Stimulated activated CD4-positive, alpha-beta T cell treated with anti-CD3 and anti-CD28 coated beads, TNF-alpha, amount 100 ng/mL, for 48 hours (primary cell): ENCODE measurements at regions not wholly inside any gene's neighbourhood (a gene's known extent, or its start where the extent isn't known, plus 50 kb on each side); places are given as distances from the start of the nearest gene placed in this dataset.
"Not testable (repeated sequence)": the region's sequence is repeated elsewhere in the genome, so short reads cannot be mapped to it uniquely, and the experiment has no call there.

Source experiments
- DNase-seq, 3 donors: peaks; one replicate each; pipeline ENCODE4 v3.0.0-alpha.2; 2020; ENCODE audit warnings: low read depth in 3 of 3

DNA sequence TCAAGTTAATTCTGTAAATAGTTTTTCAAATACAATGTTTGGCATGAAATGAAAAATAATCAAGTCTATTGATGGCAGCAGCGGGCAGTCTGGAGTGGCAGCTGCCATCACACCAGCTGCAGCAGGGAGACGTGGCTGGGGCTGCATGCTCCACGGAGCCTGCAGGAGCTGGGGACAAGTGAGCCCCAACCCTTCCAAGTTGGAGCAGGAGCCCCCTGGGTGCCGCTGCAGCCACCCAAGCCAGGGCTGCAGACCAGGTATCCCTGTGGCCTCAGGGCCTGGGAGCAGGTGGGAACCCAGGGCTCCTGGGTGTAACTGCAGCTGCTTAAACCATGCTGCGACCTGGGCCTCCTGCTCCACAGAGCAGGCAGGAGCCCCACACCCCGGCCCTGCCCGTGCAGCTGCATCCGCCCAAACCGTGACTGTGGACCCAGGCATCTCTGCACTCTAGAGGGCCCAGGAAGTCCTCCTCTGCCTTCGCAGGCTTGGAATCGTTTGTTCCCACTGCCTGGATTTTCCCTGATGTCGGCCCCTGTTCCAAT lies 257.4 kb downstream of the PLOD2 start:
- DNase-seq: no peak

GRCh38 chr3:145904138-145904537 lies 256.8 kb downstream of the PLOD2 start:
- no peak for DNase-seq

- DNase-seq: no peak
These were observed 254.7 kb downstream of the PLOD2 start for GRCh38 chr3:145906301-145906700.

DNA sequence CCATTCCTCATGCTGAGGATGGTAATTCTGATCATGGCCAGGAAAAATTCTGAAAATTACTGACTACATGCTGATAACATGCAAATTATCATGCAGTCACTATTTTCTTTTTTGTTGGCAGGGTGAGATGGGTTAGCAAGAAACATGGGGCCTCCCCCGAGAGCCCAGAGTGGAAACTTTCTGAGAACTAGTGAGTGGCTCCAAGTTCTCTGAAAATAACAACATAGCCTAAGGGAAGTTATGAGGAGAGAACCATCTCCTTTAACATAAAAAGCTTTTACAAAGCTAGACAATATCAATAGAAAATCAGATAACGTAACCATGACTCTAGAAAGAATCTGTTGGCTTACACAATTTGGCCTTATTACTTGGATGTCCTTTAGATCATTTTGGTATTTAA lies 254.2 kb downstream of the PLOD2 start:
- no peak for DNase-seq

- no peak for DNase-seq
These were observed 250.0 kb downstream of the PLOD2 start for GRCh38 chr3:145911016-145911415.

GRCh38 chr3:145915787-145916186 lies 245.2 kb downstream of the PLOD2 start:
- no peak for DNase-seq

DNA sequence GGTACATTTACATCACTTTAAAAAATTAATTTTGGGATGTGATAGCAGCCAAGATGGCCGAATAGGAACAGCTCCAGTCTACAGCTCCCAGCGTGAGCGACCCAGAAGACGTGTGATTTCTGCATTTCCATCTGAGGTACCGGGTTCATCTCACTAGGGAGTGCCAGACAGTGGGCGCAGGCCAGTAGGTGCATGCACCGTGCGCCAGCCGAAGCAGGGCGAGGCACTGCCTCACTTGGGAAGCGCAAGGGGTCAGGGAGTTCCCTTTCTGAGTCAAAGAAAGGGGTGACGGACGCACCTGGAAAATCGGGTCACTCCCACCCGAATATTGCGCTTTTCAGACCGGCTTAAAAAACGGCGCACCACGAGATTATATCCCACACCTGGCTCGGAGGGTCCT lies 233.2 kb downstream of the PLOD2 start:
- not testable (repeated sequence) for DNase-seq

DNA sequence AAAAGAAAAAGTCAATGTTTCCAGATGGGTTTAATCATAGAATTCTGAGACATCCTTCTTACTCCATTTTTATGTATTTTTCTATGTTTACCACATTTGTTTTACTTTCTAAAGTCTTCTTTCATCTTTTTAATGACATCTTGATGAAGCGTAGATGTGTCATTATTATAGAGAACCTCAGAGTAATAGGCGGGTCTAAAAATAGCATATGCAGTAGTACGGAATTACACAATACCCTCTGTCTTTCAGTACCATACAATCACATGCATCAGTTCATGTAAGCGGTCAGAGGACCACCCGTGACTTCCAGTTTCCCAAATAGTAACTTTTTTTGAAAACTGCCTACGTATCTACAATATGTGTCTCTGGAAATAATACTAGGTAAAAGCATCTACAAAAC lies 224.0 kb downstream of the PLOD2 start:
- no peak for DNase-seq

DNA sequence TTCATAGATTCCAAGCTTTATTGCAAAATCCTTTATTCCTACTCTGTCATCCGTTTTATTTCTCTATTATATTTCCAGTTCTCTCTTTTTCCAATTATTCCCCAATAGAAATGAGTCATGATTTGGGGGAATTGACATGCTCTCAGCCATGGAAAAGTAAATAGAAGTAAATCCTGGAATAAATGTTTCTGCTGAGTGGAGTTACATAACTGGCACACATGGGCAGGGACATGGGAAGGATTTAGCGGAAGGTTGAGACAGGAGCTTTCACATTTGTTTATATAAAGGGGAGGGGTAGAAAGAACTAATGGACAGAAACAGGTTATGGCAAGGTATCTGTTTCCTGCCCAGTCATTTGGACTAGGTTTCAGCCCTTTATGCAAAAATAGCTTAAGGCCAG lies 221.6 kb downstream of the PLOD2 start:
- DNase-seq: no peak

DNA sequence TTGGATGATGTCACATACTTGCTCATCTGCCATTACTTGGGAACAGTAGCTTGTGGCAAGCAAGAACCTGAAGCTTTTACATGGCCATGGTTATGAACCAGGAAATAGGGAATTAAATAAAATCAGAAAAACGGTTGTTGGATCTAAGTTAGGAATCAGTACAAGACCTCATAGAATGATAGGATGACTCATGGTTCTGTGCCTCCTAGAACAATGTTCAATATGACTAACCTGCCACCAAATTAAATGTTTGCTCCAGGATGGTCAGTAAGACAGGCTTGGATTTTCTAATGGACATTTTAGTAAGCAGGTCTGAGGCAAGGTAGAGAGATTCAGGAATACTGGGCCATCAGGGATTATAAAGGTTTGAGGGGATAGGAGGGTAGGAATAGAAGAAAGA lies 218.9 kb downstream of the PLOD2 start:
- DNase-seq: no peak

DNA sequence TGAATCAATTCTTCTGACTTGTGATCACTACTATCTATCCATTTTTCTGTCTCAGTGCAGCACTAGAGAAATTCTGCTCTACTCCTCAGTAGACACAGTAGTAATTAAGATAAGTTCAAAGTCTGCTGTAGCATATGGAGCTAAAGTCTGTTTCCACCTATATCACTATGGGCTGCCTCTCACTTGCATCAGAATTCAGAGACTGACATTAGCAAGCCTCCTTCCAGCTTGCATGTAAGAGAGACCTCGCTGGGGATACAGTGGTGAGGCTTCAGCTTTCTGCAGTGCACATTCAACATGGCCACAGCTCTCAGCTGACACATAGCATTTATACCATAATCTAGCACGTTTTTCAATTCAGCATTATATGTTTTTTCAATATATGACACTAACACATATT lies 217.0 kb downstream of the PLOD2 start:
- no peak for DNase-seq

DNA sequence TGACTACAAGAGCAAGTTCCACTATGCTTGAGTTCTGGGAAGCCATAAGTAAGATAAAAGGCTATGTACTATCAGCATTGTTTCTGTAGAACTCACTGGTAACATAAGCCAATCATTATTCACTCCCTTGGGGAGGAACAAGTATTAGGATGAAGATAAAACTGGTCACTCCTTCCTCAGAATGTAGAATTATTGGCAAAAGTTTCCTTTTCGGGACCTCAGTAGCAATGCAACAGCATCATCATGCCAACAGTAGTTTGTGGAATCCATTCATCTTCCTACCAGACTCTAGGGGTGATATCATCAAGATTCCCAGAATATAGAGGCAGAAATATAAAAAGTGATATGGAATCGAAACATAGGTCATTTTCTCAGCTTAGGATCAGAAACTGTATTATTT lies 209.5 kb downstream of the PLOD2 start:
- DNase-seq: no peak

DNA sequence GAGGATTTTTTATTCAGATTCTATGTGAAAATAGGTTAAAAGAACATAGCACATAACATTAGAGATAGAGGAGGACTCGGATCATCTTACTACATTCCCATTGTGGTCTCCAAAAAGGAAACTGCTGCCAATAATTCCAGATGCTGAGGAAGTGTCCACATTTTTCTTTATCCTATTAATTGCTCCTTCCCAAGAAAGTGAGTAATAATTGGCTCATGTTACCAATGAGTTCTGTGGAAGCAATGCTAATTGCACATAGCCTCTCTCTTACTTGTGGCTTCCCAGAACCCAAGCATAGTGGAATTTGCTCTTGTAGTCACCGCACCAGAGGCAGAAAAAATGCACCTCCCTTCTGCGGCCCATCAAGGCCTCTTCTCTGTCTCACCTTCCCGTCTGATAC lies 208.4 kb downstream of the PLOD2 start:
- DNase-seq: no peak

DNA sequence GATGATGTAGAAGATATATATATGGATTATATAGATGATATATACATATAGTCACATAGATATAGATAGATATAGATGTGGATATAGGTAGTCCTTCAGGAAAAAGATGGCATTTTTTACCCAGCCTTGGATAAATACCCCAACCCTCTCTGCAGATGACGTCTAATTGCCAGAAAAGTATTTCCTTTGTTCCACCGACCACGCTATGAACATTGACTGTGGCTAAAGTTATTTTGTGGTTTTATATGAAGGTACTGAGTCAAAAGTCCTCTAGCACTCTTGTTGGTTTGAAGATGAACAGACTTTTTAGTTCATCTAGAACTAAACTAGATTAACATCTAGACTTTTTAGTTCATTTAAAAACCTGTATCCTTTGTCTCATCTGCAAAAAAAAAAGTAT lies 207.7 kb downstream of the PLOD2 start:
- no peak for DNase-seq

DNA sequence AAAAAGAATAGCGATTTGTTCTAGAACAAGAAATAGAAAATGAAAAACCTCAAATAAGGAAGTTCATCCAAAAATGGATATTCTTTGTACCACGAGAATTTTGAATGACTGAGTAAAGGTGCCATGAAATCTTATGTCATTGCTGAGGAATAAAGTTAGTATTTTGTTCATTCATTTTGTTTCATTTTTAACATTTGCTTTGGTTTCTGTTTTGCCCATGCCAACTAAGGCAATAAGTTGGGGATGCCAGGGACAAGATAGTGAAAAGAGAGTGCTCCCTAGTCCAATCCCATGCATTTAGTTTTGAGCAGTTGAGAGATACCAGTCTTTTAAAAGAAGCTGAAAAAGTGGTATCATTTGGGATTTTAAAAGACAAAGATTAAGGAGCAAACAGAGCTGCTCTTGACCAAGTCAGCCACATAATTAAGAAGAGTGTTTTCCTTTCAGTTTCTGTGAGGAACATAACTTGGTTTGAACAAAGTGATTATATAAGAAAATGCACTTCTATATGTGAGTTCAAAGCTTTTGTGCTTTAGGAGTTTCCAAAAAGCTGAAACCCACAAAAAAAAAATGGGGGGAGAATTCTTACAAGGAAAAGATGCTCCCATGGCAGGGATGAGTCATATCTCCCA lies 201.4 kb downstream of the PLOD2 start:
- no peak for DNase-seq

- DNase-seq: no peak
These were observed 197.9 kb downstream of the PLOD2 start for GRCh38 chr3:145963111-145963510.

DNA sequence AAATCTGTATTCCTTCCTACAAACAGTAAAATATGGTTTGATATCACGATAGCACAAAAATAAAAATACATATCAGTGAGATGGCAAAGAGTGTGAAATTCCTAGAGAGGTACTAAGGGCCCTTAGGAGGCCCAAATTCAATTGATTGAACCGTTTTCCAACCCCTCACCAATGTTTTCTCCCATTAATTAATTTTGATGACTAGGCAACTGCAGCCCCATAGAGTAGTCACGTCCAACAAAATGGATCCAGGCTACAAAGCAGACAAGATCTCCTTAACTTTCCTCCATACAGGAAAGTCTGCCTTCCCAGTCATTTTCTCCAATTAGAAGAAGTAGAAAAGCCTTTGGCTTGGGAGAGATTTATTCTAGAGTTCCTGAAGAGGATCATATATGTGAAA lies 193.9 kb downstream of the PLOD2 start:
- DNase-seq: no peak

- DNase-seq: no peak
These were observed 189.8 kb downstream of the PLOD2 start for GRCh38 chr3:145971186-145971585.

GRCh38 chr3:145972851-145973250 lies 188.1 kb downstream of the PLOD2 start:
- no peak for DNase-seq

DNA sequence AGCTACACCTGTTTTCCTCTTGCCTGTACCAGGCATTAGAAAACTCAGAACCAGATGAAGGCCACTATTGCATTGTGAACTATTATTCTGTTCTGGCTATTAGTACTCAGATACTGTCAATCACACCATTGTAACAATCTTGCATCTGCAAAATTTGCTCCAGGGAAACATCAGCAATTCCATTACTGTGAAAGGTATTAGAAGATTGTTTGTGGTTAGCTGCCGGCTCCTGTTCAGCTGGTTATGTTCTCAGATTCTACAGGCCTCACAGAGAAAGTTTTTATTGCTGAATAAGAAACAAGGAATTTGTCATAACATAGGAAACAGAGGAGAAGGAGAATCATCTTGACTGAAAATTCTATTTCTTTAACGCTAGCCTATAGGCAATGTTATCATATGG lies 179.9 kb downstream of the PLOD2 start:
- no peak for DNase-seq

GRCh38 chr3:145983101-145983500 lies 177.9 kb downstream of the PLOD2 start:
- no peak for DNase-seq
